CD4-positive, alpha-beta T cell (primary cell): ENCODE measurements at regions not wholly inside any gene's neighbourhood (a gene's known extent, or its start where the extent isn't known, plus 50 kb on each side); places are given as distances from the start of the nearest gene placed in this dataset.

ENCODE experiments used
- ATAC-seq: fragments of 200-7000 bp; cut with Tn5 transposase; one replicate; pipeline ENCODE4 v1.10.0; 2022; ENCODE audit warnings: mild to moderate bottlenecking; ENCODE audit not compliant: poor library complexity
- CTCF ChIA-PET: fragments of 350-600 bp; sonication (Branson Sonifier 250); formaldehyde crosslinking; loops from one replicate; lab custom pipeline; 2021; ENCODE audit warnings: antibody characterized with exemption, inconsistent platforms; lab: Charles Lee
- POLR2A ChIA-PET: fragments of 350-600 bp; sonication (Branson Sonifier 250); formaldehyde crosslinking; loops from one replicate; lab custom pipeline; 2021; ENCODE audit warnings: antibody characterized with exemption, inconsistent platforms; lab: Charles Lee
- DNase-seq, 14 experiments: peaks; one replicate each; pipeline ENCODE4 v3.0.0-alpha.2; 2013 to 2020; ENCODE audit warnings: mixed read lengths in 2 of 14
- H3K27ac ChIP-seq, 2 donors: one replicate each; pipeline versions ENCODE4 v1.5.1 to v1.7.0; 2013; ENCODE audit warnings: low read length in 2 of 2, low read depth in 1 of 2, mild to moderate bottlenecking in 1 of 2
- H3K27me3 ChIP-seq, 2 experiments: 1 replicate in 1 of 2; 2 replicates in 1 of 2; pipeline versions ENCODE4 v1.6.1 to v1.7.0; 2013; ENCODE audit warnings: low read length in 2 of 2, control low read depth in 1 of 2, mild to moderate bottlenecking in 1 of 2, moderate library complexity in 1 of 2; ENCODE audit not compliant: insufficient read depth in 2 of 2, control insufficient read depth in 1 of 2
- H3K36me3 ChIP-seq: one replicate; pipeline ENCODE4 v1.6.1; 2013; ENCODE audit warnings: low read length, control low read depth; ENCODE audit not compliant: insufficient read depth
- H3K4me1 ChIP-seq: one replicate; pipeline ENCODE4 v1.6.1; 2013; ENCODE audit warnings: low read length, control low read depth; ENCODE audit not compliant: insufficient read depth
- H3K4me3 ChIP-seq: one replicate; pipeline ENCODE4 v1.5.1; 2013; ENCODE audit warnings: mild to moderate bottlenecking, low read length, moderate library complexity
- H3K9me3 ChIP-seq, 2 experiments: 1 replicate in 1 of 2; 2 replicates in 1 of 2; pipeline versions ENCODE4 v1.6.1 to v1.7.0; 2013; ENCODE audit warnings: low read length in 2 of 2, mild to moderate bottlenecking in 2 of 2, control low read depth in 1 of 2, moderate library complexity in 1 of 2; ENCODE audit not compliant: control insufficient read depth in 1 of 2, insufficient read depth in 1 of 2
- H3K27ac Mint-ChIP-seq: one replicate; pipeline ENCODE4 v1.8.0; 2020; ENCODE audit warnings: mixed read lengths
- H3K27me3 Mint-ChIP-seq: one replicate; pipeline ENCODE4 v1.8.0; 2021; ENCODE audit warnings: mixed read lengths
- H3K36me3 Mint-ChIP-seq: one replicate; pipeline ENCODE4 v1.8.0; 2021; ENCODE audit warnings: low read depth, mixed read lengths
- H3K4me1 Mint-ChIP-seq: one replicate; pipeline ENCODE4 v1.8.0; 2021; ENCODE audit warnings: low read depth, mixed read lengths
- H3K4me3 Mint-ChIP-seq: one replicate; pipeline ENCODE4 v1.8.0; 2020; ENCODE audit warnings: mild to moderate bottlenecking, mixed read lengths
- H3K9me3 Mint-ChIP-seq: one replicate; pipeline ENCODE4 v1.8.0; 2020; ENCODE audit warnings: mixed read lengths
- CTCF ChIP-seq: fragments of 200-600 bp; IDR thresholded peaks from one replicate; pipeline ENCODE4 v1.8.0; 2022; ENCODE audit warnings: antibody characterized with exemption, mild to moderate bottlenecking
- intact Hi-C, 2 experiments: fragments of 100-400 bp; cut with DNase I in 1 of 2; cut with micrococcal nuclease in 1 of 2; formaldehyde crosslinking; loops; one replicate each; pipeline versions ENCODE4 v1.15.1 to v1.9.0; 2023 to 2025; cut with DNase I, micrococcal nuclease

- POLR2A ChIA-PET = no interaction called here
- Histone ChIP-seq H3K4me3 (no peak overlapping the region), H3K9me3 (no peaks in the 10 kb centered on the region), H3K27me3 (no peaks in the 10 kb centered on the region), H3K27ac (no peak overlapping the region), H3K36me3 (no peaks in the 10 kb centered on the region), H3K4me1 (no peaks in the 10 kb centered on the region)
- TF ChIP-seq CTCF = no peak
- DNase-seq (no peak), ATAC-seq (no peak)
- Mint-ChIP-seq H3K27me3 (no peaks in the 10 kb centered on the region), H3K27ac (no peak overlapping the region), H3K4me1 (no peaks in the 10 kb centered on the region), H3K9me3 (no peaks in the 10 kb centered on the region), H3K4me3 (no peak overlapping the region), H3K36me3 (no peaks in the 10 kb centered on the region)
- CTCF ChIA-PET = no interaction called here
- intact Hi-C loops = no loop called here
These were observed 83.8 kb upstream of the PMFBP1 start for GRCh38 chr16:72255786-72256185.

- no peaks in the 10 kb centered on the region for H3K9me3 ChIP-seq
- H3K27me3 Mint-ChIP-seq = no peaks in the 10 kb centered on the region
- TF ChIP-seq CTCF = no peak
- ChIA-PET POLR2A (no interaction called here), CTCF (no interaction called here)
- H3K27me3 ChIP-seq = no peaks in the 10 kb centered on the region
- no peaks in the 10 kb centered on the region for H3K36me3 ChIP-seq
- no peak overlapping the region for H3K27ac Mint-ChIP-seq
- intact Hi-C loops = no loop called here
- no peaks in the 10 kb centered on the region for H3K4me1 ChIP-seq
- ATAC-seq (no peak), DNase-seq (no peak)
- H3K4me1 Mint-ChIP-seq = peaks cover 9% of the 10 kb centered on the region
- no peaks in the 10 kb centered on the region for H3K36me3 Mint-ChIP-seq
- no peak overlapping the region for H3K27ac ChIP-seq
- H3K4me3 Mint-ChIP-seq = no peak overlapping the region
- no peaks in the 10 kb centered on the region for H3K9me3 Mint-ChIP-seq
- H3K4me3 ChIP-seq = no peak overlapping the region
These were observed 75.9 kb upstream of the PMFBP1 start for GRCh38 chr16:72247821-72248253.

GRCh38 chr16:72246423-72246822 is 74.5 kb upstream of the PMFBP1 start:
- no peak overlapping the region for H3K4me3 ChIP-seq
- CTCF ChIA-PET = no interaction called here
- no peaks in the 10 kb centered on the region for H3K4me1 ChIP-seq
- Mint-ChIP-seq H3K36me3 (no peaks in the 10 kb centered on the region), H3K4me1 (peaks cover 9% of the 10 kb centered on the region), H3K4me3 (no peak overlapping the region), H3K9me3 (no peaks in the 10 kb centered on the region), H3K27ac (no peak overlapping the region), H3K27me3 (no peaks in the 10 kb centered on the region)
- no peaks in the 10 kb centered on the region for H3K9me3 ChIP-seq
- intact Hi-C loops = no loop called here
- TF ChIP-seq CTCF = no peak
- POLR2A ChIA-PET = no interaction called here
- H3K27me3 ChIP-seq = no peaks in the 10 kb centered on the region
- H3K27ac ChIP-seq = no peak overlapping the region
- no peaks in the 10 kb centered on the region for H3K36me3 ChIP-seq
- peak in 1 of 14 experiments; percentile 1 for DNase-seq
- ATAC-seq = no peak
